SKM-1 (cell line): ENCODE measurements at regions not wholly inside any gene's neighbourhood (a gene's known extent, or its start where the extent isn't known, plus 50 kb on each side); places are given as distances from the start of the nearest gene placed in this dataset.
"Not testable (repeated sequence)": the region's sequence is repeated elsewhere in the genome, so short reads cannot be mapped to it uniquely, and the experiment has no call there.

ENCODE experiments used
- DNase-seq: peaks from one replicate; lab custom pipeline; 2025; ENCODE audit not compliant: unreplicated experiment; lab: John Stamatoyannopoulos, UW

DNA sequence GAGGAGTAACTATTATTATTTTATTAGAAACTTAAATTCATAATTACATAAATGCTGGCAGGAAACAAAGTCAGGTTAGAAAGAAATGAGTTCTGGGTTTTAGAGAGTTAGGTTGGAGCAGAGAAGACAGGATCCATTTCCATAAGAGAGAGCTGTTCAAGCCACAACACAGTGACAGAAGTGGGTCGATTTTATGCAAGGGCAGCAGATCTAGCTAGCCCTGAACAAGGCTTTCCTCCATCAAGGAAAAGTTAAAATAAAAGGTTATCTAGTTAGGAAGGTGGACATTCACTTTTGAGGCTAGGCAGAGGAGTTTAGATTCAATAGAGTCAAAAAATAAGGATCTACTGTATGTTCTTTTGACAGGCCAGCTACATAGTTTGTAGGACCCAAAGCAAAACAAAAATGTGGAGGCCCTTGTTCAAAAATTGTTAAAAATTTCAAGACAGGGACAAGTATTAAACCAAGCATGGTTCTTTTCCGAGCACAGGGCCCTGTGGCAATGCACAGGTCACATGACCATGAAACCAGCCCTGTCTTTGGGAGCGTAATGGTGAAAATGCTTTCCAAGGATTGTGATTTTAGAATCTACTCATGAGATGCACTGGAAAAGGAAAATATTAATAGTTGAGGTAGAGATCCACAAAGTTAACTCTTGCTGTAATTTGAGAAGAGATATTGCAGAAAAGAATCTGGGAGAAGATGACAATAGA, 91.2 kb upstream of the CREB1 start:
- no peak for DNase-seq

GRCh38 chr2:207439881-207440280, 89.9 kb upstream of the CREB1 start:
- not testable (repeated sequence) for DNase-seq

GRCh38 chr2:207444756-207445155, 85.0 kb upstream of the CREB1 start:
- no peak for DNase-seq

GRCh38 chr2:207446653-207447052, 83.1 kb upstream of the CREB1 start:
- DNase-seq = no peak

GRCh38 chr2:207448006-207448405, 81.8 kb upstream of the CREB1 start:
- no peak for DNase-seq

DNA sequence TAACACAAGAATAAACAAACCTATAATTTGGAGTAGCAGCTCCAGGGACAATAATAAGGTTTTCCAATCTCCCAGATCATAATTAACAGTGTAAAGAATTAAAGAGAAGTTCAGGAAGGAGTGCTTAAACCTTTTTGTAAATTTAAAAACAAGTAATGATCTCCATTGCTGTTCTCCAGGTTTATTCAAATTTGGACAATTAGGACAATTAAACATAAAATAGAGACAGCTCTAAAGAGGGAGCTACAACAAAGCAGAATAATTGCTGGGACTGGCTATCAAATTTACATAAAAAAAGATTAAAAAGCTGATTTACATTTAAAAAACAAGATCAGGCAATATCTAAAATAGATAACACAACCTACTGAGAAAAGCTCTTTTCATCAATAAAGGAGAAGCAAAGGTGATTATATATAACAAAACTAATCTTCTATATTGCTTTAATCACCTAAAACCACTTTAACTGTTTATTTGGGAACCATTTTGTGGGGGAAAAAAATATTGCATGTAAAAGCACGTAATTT, 80.1 kb upstream of the CREB1 start:
- no peak for DNase-seq

DNA sequence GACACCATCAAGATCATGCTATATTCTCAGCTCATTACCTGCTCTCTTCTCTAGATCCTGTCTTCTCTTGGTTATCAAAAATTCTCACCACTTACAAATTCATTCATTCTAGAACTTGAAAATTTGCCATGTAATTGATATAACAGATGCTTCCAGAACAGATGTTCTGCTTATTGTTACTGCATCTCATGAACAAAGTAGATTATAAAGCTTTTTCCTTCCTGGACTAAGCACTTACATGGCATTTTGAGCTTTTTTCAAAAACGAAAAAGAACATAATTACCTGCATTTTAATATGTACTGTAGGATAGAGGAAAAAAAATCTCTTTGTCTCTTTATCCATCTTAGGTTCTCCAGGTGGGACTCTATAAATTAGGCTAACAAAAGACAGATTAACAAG, 79.6 kb upstream of the CREB1 start:
- no peak for DNase-seq

DNA sequence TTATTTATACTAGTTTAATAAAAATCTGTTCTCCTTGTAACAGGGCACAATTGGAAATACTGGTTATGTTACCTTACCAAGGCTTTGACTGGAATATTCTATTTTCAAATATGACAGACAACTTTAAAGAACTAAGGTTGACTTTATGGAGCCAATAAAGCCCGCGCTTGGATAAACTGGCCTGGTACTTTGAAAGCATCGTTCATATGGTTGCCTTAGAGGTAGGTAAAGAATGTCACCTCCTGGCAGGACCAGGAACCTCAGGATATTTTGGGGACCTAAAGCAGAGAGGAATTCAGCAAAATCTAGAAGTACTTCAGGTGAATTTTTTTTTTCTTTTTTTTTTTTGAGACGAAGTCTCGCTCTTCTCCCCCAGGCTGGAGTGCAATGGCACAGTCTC, 71.2 kb upstream of the CREB1 start:
- DNase-seq = no peak

DNA sequence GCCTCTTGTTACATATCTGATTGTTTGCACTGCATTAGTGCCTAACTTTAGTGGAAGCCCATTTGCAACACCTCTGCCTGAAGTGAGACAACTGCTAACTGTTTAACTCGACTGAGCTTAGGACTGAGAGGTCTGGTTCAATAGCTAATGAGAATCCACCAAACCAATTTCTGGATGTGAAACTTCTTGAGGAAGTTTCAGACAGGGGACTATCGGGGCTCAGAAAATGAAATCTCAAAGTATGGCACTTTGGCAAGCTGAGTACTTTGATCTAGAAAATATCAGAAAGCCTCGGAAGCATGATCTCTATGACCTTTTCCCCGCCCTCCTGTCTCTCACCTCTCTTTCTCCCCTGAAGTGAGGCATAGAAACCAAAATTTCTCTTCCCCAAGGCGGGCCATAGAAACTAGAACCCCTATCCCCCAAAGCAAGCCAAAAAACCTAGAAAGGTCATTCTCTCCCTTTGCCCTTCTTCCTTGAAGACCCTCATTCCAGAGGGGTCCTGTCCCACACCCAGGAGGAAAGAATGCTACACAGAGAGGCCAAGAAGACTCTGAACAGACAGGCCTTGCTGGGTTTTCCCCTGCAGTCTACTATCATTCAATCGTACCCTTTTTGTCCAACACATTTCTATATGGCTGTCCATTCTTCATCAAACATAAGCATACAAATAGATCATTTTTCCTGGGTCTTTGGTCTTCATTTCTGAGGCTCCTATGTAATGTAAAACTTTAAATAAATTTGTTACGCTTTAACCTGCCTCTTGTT, 69.6 kb upstream of the CREB1 start:
- no peak for DNase-seq

- DNase-seq = no peak
Observed at GRCh38 chr2:207463433-207463832, 66.3 kb upstream of the CREB1 start.

GRCh38 chr2:207464007-207464406, 65.8 kb upstream of the CREB1 start:
- no peak for DNase-seq

- DNase-seq = no peak
Observed at GRCh38 chr2:207465894-207466293, 63.9 kb upstream of the CREB1 start.

DNA sequence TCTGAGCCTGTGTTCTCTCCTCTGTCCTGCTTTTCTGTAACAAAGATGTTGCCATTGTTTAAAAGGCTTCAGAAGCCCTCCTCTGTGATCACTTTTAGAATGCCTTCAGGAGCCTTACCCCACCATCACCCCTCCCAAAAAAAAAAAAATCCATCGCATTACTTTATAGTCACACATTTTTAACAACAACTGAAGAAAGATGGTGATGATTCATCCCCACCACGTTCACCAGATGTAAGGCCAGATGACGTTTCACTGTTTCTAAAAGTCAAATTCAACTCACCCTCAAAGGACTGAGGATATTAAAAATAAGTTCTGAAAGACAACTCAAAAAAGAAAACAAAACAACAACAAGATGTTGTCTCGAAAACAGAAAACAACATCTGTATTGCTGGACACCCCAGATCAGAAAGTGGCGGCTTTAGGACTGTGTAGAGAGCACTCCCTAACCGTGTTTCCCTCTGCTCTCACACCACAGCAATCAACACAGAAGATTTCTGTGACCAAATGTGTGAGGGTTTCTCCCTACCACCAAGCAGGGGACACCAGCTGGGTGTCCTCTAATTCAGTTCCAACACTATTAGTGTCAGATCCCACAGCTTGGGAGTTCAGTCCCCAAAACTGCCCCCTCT, 61.9 kb upstream of the CREB1 start:
- no peak for DNase-seq

DNA sequence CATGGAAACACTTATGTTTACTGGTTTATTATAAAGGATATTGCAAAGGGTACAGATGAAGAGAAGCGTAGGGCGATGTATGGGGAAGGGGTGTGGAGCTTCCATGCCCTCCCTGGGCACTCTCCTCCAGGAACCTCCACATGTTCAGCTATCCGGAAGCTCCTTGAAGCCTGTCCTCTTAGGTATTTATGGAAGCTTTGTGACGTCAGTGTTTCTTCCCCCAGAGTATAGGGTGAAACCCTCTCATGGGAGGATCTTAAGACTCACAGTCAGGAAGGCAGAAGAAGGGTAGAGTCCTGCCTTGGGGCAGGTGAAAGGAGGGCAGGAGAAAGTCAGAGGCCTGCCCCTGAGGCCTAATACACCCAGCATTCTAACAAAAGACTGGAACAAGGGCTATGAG, 61.3 kb upstream of the CREB1 start:
- DNase-seq = no peak

DNA sequence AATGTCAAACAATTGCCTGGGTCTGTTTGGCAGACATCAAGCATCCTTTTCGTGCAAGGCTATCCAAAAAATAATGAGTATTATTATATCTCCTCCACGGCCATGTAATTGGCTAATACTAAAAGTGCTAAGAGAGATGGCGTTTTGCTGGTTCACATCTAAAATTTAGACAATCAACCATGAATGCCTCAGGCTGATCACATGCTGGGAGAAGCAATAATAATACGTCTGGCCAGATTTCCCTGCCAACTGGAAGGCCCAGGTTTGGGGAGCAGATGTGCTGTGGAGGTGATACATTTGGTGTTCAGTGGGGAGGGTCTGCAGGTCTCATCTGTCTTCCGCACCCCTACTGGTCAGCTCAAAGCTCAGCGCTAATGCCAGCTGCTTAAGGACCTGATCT, 60.3 kb upstream of the CREB1 start:
- DNase-seq = no peak

- no peak for DNase-seq
Observed at GRCh38 chr2:207469943-207470729, 59.6 kb upstream of the CREB1 start.

GRCh38 chr2:207471261-207471660, 58.5 kb upstream of the CREB1 start:
- no peak for DNase-seq

DNA sequence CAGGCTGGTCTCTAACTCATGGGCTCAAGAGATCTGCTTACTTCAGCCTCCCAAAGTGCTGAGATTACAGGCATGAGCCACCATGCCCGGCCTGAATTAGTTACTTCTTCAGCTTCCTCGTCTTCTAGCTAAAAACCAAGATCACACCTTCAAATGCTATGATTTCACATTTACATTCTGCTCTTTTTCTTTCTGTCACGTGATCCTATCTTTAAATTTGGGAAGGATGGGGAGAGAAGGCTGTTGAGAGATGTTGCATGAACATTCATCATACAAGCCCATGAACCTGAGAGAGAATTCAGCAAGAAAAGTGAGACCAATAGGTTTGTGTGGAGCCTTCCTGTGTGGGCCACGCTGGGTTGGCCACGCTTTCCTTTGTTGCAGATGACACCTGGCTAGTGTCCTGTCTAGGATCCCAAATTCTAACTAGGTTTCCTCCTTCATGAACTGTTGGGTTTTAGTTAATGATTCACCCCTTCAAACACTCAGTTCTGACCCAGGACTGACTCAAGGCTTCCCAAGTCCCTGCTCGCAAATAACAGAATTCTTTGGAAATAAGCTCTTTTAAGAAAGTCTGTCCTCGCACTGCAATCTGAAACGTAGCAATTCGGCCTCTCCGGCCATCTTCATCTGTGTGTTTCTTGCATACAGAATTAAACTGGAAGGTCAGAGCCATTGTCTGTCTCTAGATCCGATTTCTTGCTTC, 57.3 kb upstream of the CREB1 start:
- no peak for DNase-seq

- DNase-seq = no peak
Observed at GRCh38 chr2:207473049-207473930, 56.5 kb upstream of the CREB1 start.

- DNase-seq = no peak
Observed at GRCh38 chr2:207473931-207474235, 55.9 kb upstream of the CREB1 start.
